ENCODE measurements at regions not wholly inside any gene's neighbourhood (a gene's known extent, or its start where the extent isn't known, plus 50 kb on each side); places are given as distances from the start of the nearest gene placed in this dataset.

DNA sequence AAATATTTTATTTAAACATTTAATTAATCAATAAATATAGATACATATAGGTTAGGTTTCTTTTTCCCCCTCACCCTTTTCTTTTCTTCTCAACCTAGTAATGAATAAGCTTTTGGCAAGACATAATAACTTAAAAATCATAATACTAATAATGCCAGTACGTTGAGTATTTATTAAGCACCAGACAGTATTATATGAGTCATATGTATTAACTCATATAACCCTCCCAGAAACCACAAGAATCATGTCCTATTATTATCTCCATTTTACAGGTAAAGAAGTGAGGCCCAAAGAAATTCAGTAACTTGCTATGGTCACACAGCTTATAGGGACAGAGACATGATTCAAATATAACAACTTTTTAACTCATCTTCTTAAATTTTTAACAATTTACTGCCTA is 834.5 kb upstream of the ADGRL2 start:
- intact Hi-C loops (cut with micrococcal nuclease; ENCODE audit: unreplicated experiment): no loop called here
- BruUV-seq (replicated peaks): no TSS peak
- no peak for DNase-seq (ENCODE audit: low read depth, low spot score)
- H3K4me3 ChIP-seq (ENCODE audit: low read depth in 2 of 2, low read length in 2 of 2): no peak overlapping the region
- ChIA-PET POLR2A (no interaction called here), CTCF (no interaction called here)
- no peaks in the 10 kb centered on the region for H3K4me1 ChIP-seq (ENCODE audit: control insufficient read depth, insufficient read depth, low read length)
- no peaks in the 10 kb centered on the region for H3K36me3 ChIP-seq (ENCODE audit: control insufficient read depth, insufficient read depth, low read length)
- H3K9me3 ChIP-seq (ENCODE audit: control insufficient read depth, insufficient read depth, low read depth, low read length): no peaks in the 10 kb centered on the region
- in situ Hi-C loops (cut with HindIII; ENCODE audit: low pct_unique_long_range_greater_than_20kb, low sequenced_read_pairs): no loop called here
- no peaks in the 10 kb centered on the region for H3K27me3 ChIP-seq (ENCODE audit: control insufficient read depth, insufficient read depth, low read length)
- TF ChIP-seq POLR2AphosphoS5 (IDR thresholded peaks at IDR 0.05; ENCODE audit: low read depth, low read length) (no peak), TCF7L2 (IDR thresholded peaks at IDR 0.05; ENCODE audit: low read depth, low read length) (no peak), CTCF (IDR thresholded peaks at IDR 0.05) (no peak), SIN3A (IDR thresholded peaks at IDR 0.05; ENCODE audit: borderline replicate concordance, insufficient read depth, low read depth, low read length) (no peak)
- TF ChIP-seq, protein P1, sequence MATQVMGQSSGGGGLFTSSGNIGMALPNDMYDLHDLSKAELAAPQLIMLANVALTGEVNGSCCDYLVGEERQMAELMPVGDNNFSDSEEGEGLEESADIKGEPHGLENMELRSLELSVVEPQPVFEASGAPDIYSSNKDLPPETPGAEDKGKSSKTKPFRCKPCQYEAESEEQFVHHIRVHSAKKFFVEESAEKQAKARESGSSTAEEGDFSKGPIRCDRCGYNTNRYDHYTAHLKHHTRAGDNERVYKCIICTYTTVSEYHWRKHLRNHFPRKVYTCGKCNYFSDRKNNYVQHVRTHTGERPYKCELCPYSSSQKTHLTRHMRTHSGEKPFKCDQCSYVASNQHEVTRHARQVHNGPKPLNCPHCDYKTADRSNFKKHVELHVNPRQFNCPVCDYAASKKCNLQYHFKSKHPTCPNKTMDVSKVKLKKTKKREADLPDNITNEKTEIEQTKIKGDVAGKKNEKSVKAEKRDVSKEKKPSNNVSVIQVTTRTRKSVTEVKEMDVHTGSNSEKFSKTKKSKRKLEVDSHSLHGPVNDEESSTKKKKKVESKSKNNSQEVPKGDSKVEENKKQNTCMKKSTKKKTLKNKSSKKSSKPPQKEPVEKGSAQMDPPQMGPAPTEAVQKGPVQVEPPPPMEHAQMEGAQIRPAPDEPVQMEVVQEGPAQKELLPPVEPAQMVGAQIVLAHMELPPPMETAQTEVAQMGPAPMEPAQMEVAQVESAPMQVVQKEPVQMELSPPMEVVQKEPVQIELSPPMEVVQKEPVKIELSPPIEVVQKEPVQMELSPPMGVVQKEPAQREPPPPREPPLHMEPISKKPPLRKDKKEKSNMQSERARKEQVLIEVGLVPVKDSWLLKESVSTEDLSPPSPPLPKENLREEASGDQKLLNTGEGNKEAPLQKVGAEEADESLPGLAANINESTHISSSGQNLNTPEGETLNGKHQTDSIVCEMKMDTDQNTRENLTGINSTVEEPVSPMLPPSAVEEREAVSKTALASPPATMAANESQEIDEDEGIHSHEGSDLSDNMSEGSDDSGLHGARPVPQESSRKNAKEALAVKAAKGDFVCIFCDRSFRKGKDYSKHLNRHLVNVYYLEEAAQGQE (IDR thresholded peaks at IDR 0.05; ENCODE audit: insufficient read depth in 1 of 2, low read depth in 2 of 2, low read length in 1 of 2): no peak
- no peak for ATAC-seq
- no peak overlapping the region for H3K27ac ChIP-seq (ENCODE audit: low read length)

DNA sequence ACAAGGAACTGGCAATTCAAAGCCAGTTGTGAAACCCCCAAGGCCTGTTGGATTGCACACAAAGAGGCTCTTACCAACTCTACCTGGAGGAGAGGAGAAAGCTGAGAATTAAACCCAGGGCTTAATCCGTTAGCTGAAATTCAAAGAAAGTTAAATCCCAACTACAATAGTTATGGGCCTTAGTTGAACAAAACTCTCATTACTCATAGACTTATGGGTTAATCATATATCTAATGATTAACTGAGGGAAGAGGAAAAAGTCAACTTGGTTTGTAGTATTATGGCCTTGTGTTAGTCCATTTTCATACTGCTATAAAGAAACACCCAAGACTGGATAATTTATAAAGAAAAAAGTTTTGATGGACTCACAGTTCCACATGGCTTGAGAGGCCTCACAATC is 838.2 kb upstream of the ADGRL2 start:
- H3K9me3 ChIP-seq (ENCODE audit: control insufficient read depth, insufficient read depth, low read depth, low read length): no peaks in the 10 kb centered on the region
- no peaks in the 10 kb centered on the region for H3K4me1 ChIP-seq (ENCODE audit: control insufficient read depth, insufficient read depth, low read length)
- intact Hi-C loops (cut with micrococcal nuclease; ENCODE audit: unreplicated experiment): no loop called here
- no peak for DNase-seq (ENCODE audit: low read depth, low spot score)
- no peak for TF ChIP-seq POLR2AphosphoS5 (IDR thresholded peaks at IDR 0.05; ENCODE audit: low read depth, low read length)
- no peak for TF ChIP-seq SIN3A (IDR thresholded peaks at IDR 0.05; ENCODE audit: borderline replicate concordance, insufficient read depth, low read depth, low read length)
- TF ChIP-seq TCF7L2 (IDR thresholded peaks at IDR 0.05; ENCODE audit: low read depth, low read length): no peak
- TF ChIP-seq CTCF (IDR thresholded peaks at IDR 0.05): no peak
- TF ChIP-seq, protein P1 (IDR thresholded peaks at IDR 0.05; ENCODE audit: insufficient read depth in 1 of 2, low read depth in 2 of 2, low read length in 1 of 2): no peak
- POLR2A ChIA-PET: no interaction called here
- no peaks in the 10 kb centered on the region for H3K27me3 ChIP-seq (ENCODE audit: control insufficient read depth, insufficient read depth, low read length)
- in situ Hi-C loops (cut with HindIII; ENCODE audit: low pct_unique_long_range_greater_than_20kb, low sequenced_read_pairs): no loop called here
- no TSS peak for BruUV-seq (replicated peaks)
- H3K36me3 ChIP-seq (ENCODE audit: control insufficient read depth, insufficient read depth, low read length): no peaks in the 10 kb centered on the region
- H3K4me3 ChIP-seq (ENCODE audit: low read depth in 2 of 2, low read length in 2 of 2): no peak overlapping the region
- H3K27ac ChIP-seq (ENCODE audit: low read length): no peak overlapping the region
- CTCF ChIA-PET: no interaction called here
- no peak for ATAC-seq

Measured in Panc1 (cell line).